ENCODE measurements at regions not wholly inside any gene's neighbourhood (a gene's known extent, or its start where the extent isn't known, plus 50 kb on each side); places are given as distances from the start of the nearest gene placed in this dataset.

- in situ Hi-C loops (cut with HindIII; ENCODE audit: low sequenced_read_pairs), result no loop called here
- TF ChIP-seq CTCF (IDR thresholded peaks at IDR 0.05; ENCODE audit: low read depth, low read length, missing control alignments), result no peak
- no peak overlapping the region for H3K4me3 ChIP-seq (ENCODE audit: low read depth, low read length)
- no peak for DNase-seq (ENCODE audit: low read depth)
These were observed 1326.3 kb downstream of the BRINP3 start for GRCh38 chr1:189151361-189151760.

- in situ Hi-C loops (cut with HindIII; ENCODE audit: low sequenced_read_pairs), result no loop called here
- DNase-seq (ENCODE audit: low read depth), result no peak
- H3K4me3 ChIP-seq (ENCODE audit: low read depth, low read length), result no peak overlapping the region
- no peak for TF ChIP-seq CTCF (IDR thresholded peaks at IDR 0.05; ENCODE audit: low read depth, low read length, missing control alignments)
These were observed 1325.0 kb downstream of the BRINP3 start for GRCh38 chr1:189152685-189153084.

GRCh38 chr1:189158155-189158554 lies 1319.5 kb downstream of the BRINP3 start:
- in situ Hi-C loops (cut with HindIII; ENCODE audit: low sequenced_read_pairs), result no loop called here
- H3K4me3 ChIP-seq (ENCODE audit: low read depth, low read length), result no peak overlapping the region
- no peak for DNase-seq (ENCODE audit: low read depth)
- TF ChIP-seq CTCF (IDR thresholded peaks at IDR 0.05; ENCODE audit: low read depth, low read length, missing control alignments), result no peak

- no peak overlapping the region for H3K4me3 ChIP-seq (ENCODE audit: low read depth, low read length)
- no peak for DNase-seq (ENCODE audit: low read depth)
- no peak for TF ChIP-seq CTCF (IDR thresholded peaks at IDR 0.05; ENCODE audit: low read depth, low read length, missing control alignments)
- in situ Hi-C loops (cut with HindIII; ENCODE audit: low sequenced_read_pairs), result no loop called here
These were observed 1301.8 kb downstream of the BRINP3 start for GRCh38 chr1:189175889-189176288.

- in situ Hi-C loops (cut with HindIII; ENCODE audit: low sequenced_read_pairs), result no loop called here
- DNase-seq (ENCODE audit: low read depth), result no peak
- no peak overlapping the region for H3K4me3 ChIP-seq (ENCODE audit: low read depth, low read length)
- no peak for TF ChIP-seq CTCF (IDR thresholded peaks at IDR 0.05; ENCODE audit: low read depth, low read length, missing control alignments)
These were observed 1297.6 kb downstream of the BRINP3 start for GRCh38 chr1:189180057-189180456.

GRCh38 chr1:189185097-189185496 lies 1292.6 kb downstream of the BRINP3 start:
- in situ Hi-C loops (cut with HindIII; ENCODE audit: low sequenced_read_pairs), result no loop called here
- TF ChIP-seq CTCF (IDR thresholded peaks at IDR 0.05; ENCODE audit: low read depth, low read length, missing control alignments), result no peak
- H3K4me3 ChIP-seq (ENCODE audit: low read depth, low read length), result no peak overlapping the region
- no peak for DNase-seq (ENCODE audit: low read depth)
